DOHH2 (cell line): ENCODE measurements at regions not wholly inside any gene's neighbourhood (a gene's known extent, or its start where the extent isn't known, plus 50 kb on each side); places are given as distances from the start of the nearest gene placed in this dataset.

Source experiments
- EZH2phosphoT487 ChIP-seq: fragments of 200-600 bp; sonication (generic); IDR thresholded peaks from 2 replicates; pipeline ENCODE4 v1.6.1; 2017; ENCODE audit warnings: borderline replicate concordance, mild to moderate bottlenecking, antibody characterized with exemption, low read length, moderate library complexity, mixed read lengths
- TF ChIP-seq, protein P1 (sequence below): fragments of 200-600 bp; sonication (generic); IDR thresholded peaks from one replicate; pipeline ENCODE4 v1.5.1; 2014; ENCODE audit warnings: antibody characterized with exemption, mild to moderate bottlenecking, low read depth, low read length; ENCODE audit not compliant: poor library complexity, severe bottlenecking

DNA sequence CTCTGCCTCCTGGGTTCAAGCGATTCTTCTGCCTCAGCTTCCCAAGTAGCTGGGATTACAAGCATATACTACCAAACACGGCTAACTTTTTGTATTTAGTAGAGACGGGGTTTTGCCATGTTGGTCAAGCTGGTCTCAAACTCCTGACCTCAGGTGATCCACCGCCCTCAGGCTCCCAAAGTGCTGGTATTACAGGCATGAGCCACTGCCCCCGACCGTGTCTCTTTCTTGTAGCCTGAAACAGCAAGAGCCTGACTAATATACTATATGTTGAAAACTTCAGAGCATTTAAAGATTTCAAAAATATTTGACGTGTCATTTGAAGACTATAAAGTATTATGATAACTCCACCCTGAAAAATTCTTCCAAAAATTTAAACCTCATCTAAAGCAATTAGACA is 71.7 kb upstream of the ZNF648 start:
- TF ChIP-seq, protein P1, sequence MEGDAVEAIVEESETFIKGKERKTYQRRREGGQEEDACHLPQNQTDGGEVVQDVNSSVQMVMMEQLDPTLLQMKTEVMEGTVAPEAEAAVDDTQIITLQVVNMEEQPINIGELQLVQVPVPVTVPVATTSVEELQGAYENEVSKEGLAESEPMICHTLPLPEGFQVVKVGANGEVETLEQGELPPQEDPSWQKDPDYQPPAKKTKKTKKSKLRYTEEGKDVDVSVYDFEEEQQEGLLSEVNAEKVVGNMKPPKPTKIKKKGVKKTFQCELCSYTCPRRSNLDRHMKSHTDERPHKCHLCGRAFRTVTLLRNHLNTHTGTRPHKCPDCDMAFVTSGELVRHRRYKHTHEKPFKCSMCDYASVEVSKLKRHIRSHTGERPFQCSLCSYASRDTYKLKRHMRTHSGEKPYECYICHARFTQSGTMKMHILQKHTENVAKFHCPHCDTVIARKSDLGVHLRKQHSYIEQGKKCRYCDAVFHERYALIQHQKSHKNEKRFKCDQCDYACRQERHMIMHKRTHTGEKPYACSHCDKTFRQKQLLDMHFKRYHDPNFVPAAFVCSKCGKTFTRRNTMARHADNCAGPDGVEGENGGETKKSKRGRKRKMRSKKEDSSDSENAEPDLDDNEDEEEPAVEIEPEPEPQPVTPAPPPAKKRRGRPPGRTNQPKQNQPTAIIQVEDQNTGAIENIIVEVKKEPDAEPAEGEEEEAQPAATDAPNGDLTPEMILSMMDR = no peak
- no peak for TF ChIP-seq EZH2phosphoT487
